Neuronal stem cell (in vitro differentiated cells): ENCODE measurements at regions not wholly inside any gene's neighbourhood (a gene's known extent, or its start where the extent isn't known, plus 50 kb on each side); places are given as distances from the start of the nearest gene placed in this dataset.
"Not testable (repeated sequence)": the region's sequence is repeated elsewhere in the genome, so short reads cannot be mapped to it uniquely, and the experiment has no call there.

Source experiments
- DNase-seq: peaks from one replicate; pipeline ENCODE4 v3.0.0-alpha.2; 2013; ENCODE audit warnings: low spot score
- H2AFZ ChIP-seq: one replicate; pipeline ENCODE4 v1.6.1; 2013; ENCODE audit warnings: mild to moderate bottlenecking, low read length, inconsistent platforms
- H2AK5ac ChIP-seq: 2 replicates; pipeline ENCODE4 v1.6.1; 2013; ENCODE audit warnings: low read depth, mild to moderate bottlenecking, inconsistent platforms, low read length, moderate library complexity, mixed read lengths
- H2BK120ac ChIP-seq: 2 replicates; pipeline ENCODE4 v1.6.1; 2013; ENCODE audit warnings: low read depth, mild to moderate bottlenecking, inconsistent platforms, low read length, moderate library complexity, mixed read lengths
- H2BK12ac ChIP-seq: one replicate; pipeline ENCODE4 v1.6.1; 2013; ENCODE audit warnings: low read length, inconsistent platforms
- H2BK15ac ChIP-seq: 2 replicates; pipeline ENCODE4 v1.6.1; 2013; ENCODE audit warnings: mild to moderate bottlenecking, low read length, inconsistent platforms, mixed read lengths
- H2BK5ac ChIP-seq: one replicate; pipeline ENCODE4 v1.6.1; 2013; ENCODE audit warnings: inconsistent platforms, mild to moderate bottlenecking, low read length, moderate library complexity
- H3K14ac ChIP-seq: one replicate; pipeline ENCODE4 v1.6.1; 2013; ENCODE audit warnings: low read length, inconsistent platforms
- H3K18ac ChIP-seq: 2 replicates; pipeline ENCODE4 v1.6.1; 2013; ENCODE audit warnings: low read length, inconsistent platforms
- H3K23ac ChIP-seq: 2 replicates; pipeline ENCODE4 v1.6.1; 2013; ENCODE audit warnings: low read depth, mild to moderate bottlenecking, mixed read lengths, low read length, inconsistent platforms; ENCODE audit not compliant: poor library complexity
- H3K27ac ChIP-seq: replicated peaks from 3 replicates; pipeline ENCODE4 v1.5.1; 2013; ENCODE audit warnings: low read length, inconsistent platforms
- H3K27me3 ChIP-seq, 3 experiments: 2 replicates each; pipeline ENCODE4 v1.6.1; 2013; ENCODE audit warnings: low read length in 3 of 3, mild to moderate bottlenecking in 2 of 3, inconsistent platforms in 1 of 3, low read depth in 1 of 3, mixed read lengths in 1 of 3, moderate library complexity in 1 of 3; ENCODE audit not compliant: control insufficient read depth in 3 of 3, insufficient read depth in 3 of 3
- H3K36me3 ChIP-seq, 2 donors: replicated peaks in 1 of 2; 2 replicates each; pipeline ENCODE4 v1.6.1; 2013; ENCODE audit warnings: low read length in 2 of 2; ENCODE audit not compliant: control insufficient read depth in 2 of 2, insufficient read depth in 2 of 2
- H3K4ac ChIP-seq: 2 replicates; pipeline ENCODE4 v1.6.1; 2013; ENCODE audit warnings: inconsistent platforms, mild to moderate bottlenecking, low read length, moderate library complexity
- H3K4me1 ChIP-seq, 2 donors: 1 replicate in 1 of 2; 2 replicates in 1 of 2; pipeline ENCODE4 v1.6.1; 2013; ENCODE audit warnings: low read length in 2 of 2, low read depth in 1 of 2; ENCODE audit not compliant: control insufficient read depth in 2 of 2, insufficient read depth in 1 of 2
- H3K4me2 ChIP-seq: one replicate; pipeline ENCODE4 v1.6.1; 2013; ENCODE audit warnings: mild to moderate bottlenecking, low read length, inconsistent platforms; ENCODE audit not compliant: insufficient read depth, poor library complexity, severe bottlenecking
- H3K4me3 ChIP-seq, 2 donors: 2 replicates each; pipeline ENCODE4 v1.5.1; 2013; ENCODE audit warnings: low read length in 2 of 2, mild to moderate bottlenecking in 2 of 2, inconsistent platforms in 1 of 2, moderate library complexity in 1 of 2
- H3K79me1 ChIP-seq: one replicate; pipeline ENCODE4 v1.6.1; 2013; ENCODE audit warnings: low read depth, mild to moderate bottlenecking, inconsistent platforms, low read length, moderate library complexity
- H3K9ac ChIP-seq: one replicate; pipeline ENCODE4 v1.6.1; 2013; ENCODE audit warnings: mild to moderate bottlenecking, low read depth, low read length, inconsistent platforms; ENCODE audit not compliant: poor library complexity
- H3K9me3 ChIP-seq, 2 donors: replicated peaks in 1 of 2; 2 replicates each; pipeline versions ENCODE3 to v1.6.1; 2013; ENCODE audit warnings: low read length in 2 of 2, mild to moderate bottlenecking in 2 of 2, inconsistent platforms in 1 of 2, low read depth in 1 of 2, mixed read lengths in 1 of 2, moderate library complexity in 1 of 2; ENCODE audit not compliant: control insufficient read depth in 2 of 2, insufficient read depth in 1 of 2
- H4K8ac ChIP-seq: one replicate; pipeline ENCODE4 v1.6.1; 2013; ENCODE audit warnings: low read depth, mild to moderate bottlenecking, inconsistent platforms, low read length, moderate library complexity
- H4K91ac ChIP-seq: one replicate; pipeline ENCODE4 v1.6.1; 2013; ENCODE audit warnings: low read length, low read depth, mild to moderate bottlenecking, inconsistent platforms; ENCODE audit not compliant: poor library complexity
- WGBS, 2 donors: extraction: QIAGEN DNeasy Blood & Tissue Kit; methylation state at CpG; one replicate each; pipeline ENCODE4 v1.1.7; 2013; ENCODE audit warnings: missing lambda C conversion rate in 2 of 2, mixed read lengths in 1 of 2; ENCODE audit not compliant: insufficient read length in 2 of 2, insufficient replicate concordance in 1 of 2; ENCODE audit errors: extremely low coverage in 2 of 2; 5-methylcytosine and 5-hydroxymethylcytosine counted together

DNA sequence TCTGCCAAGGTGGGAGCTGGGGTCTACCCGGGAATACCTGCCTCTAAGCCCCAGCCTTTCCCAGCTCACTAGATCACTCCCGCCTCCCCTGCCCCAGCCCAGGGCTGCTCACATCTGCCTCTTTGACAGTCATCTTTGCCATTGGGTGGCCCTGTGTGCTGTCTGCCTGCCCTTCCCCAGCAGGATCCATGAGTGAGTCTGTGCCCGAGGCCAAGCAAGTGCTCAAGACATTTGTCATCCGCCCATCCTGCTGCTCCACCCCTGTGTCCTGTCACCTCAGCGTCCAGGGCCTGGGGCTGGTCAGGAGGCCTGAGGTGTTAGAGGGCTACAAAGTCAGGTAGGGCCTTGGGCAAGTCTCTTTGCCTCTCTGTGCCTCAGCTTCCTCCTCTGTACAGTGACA, 89.4 kb downstream of the LSM3 start:
- Histone ChIP-seq H3K9ac (peak overlapping the region; percentile 30), H2AFZ (no peak overlapping the region), H3K36me3 (no peaks in the 10 kb centered on the region), H4K91ac (no peak overlapping the region), H2BK15ac (no peak overlapping the region), H3K4me2 (no peak overlapping the region), H2AK5ac (peak overlapping the region; percentile 5), H4K8ac (no peak overlapping the region), H3K4me3 (peak overlapping the region in 1 of 2 donors; percentile 7), H3K14ac (no peak overlapping the region), H3K4me1 (peaks cover 0 to 1% of the 10 kb centered on the region in 2 donors), H2BK12ac (peak overlapping the region; percentile 63), H3K23ac (no peak overlapping the region), H2BK120ac (no peak overlapping the region), H3K18ac (peak overlapping the region; percentile 54), H3K27ac (no peak overlapping the region), H3K9me3 (peaks cover 3 to 4% of the 10 kb centered on the region in 2 donors), H3K4ac (no peak overlapping the region), H3K27me3 (peaks cover 0 to 30% (median 0%) of the 10 kb centered on the region in 3 experiments), H2BK5ac (no peak overlapping the region), H3K79me1 (no peaks in the 10 kb centered on the region)
- DNase-seq, result no peak
- no CpG with 5 or more reads among the region's 5 CpGs for WGBS, 2 donors

GRCh38 chr3:14268897-14269296, 90.3 kb downstream of the LSM3 start:
- no peaks in the 10 kb centered on the region for H3K79me1 ChIP-seq
- no peak overlapping the region for H2BK15ac ChIP-seq
- H3K23ac ChIP-seq, result no peak overlapping the region
- H3K14ac ChIP-seq, result no peak overlapping the region
- H2AK5ac ChIP-seq, result no peak overlapping the region
- no peak overlapping the region for H4K91ac ChIP-seq
- H3K18ac ChIP-seq, result no peak overlapping the region
- H3K27ac ChIP-seq, result no peak overlapping the region
- H2BK12ac ChIP-seq, result no peak overlapping the region
- peaks cover 0 to 30% (median 0%) of the 10 kb centered on the region in 3 experiments for H3K27me3 ChIP-seq
- no peak overlapping the region for H3K4me2 ChIP-seq
- peaks cover 3 to 4% of the 10 kb centered on the region in 2 donors for H3K9me3 ChIP-seq
- WGBS, 2 donors, result no CpG with 5 or more reads among the region's 1 CpG
- no peak overlapping the region for H3K4ac ChIP-seq
- DNase-seq, result no peak
- H2AFZ ChIP-seq, result no peak overlapping the region
- no peaks in the 10 kb centered on the region for H3K36me3 ChIP-seq
- H2BK120ac ChIP-seq, result no peak overlapping the region
- H2BK5ac ChIP-seq, result no peak overlapping the region
- no peak overlapping the region for H4K8ac ChIP-seq
- no peak overlapping the region for H3K9ac ChIP-seq
- no peak overlapping the region for H3K4me3 ChIP-seq
- peaks cover under 1 to 3% of the 10 kb centered on the region in 2 donors for H3K4me1 ChIP-seq

- H3K23ac ChIP-seq, H3K9ac ChIP-seq, H3K4me3 ChIP-seq, H3K36me3 ChIP-seq, H2AFZ ChIP-seq, H3K4ac ChIP-seq, H3K9me3 ChIP-seq, H2BK12ac ChIP-seq, H4K91ac ChIP-seq, H2BK120ac ChIP-seq, H2BK5ac ChIP-seq, H3K4me1 ChIP-seq, H2AK5ac ChIP-seq, H3K79me1 ChIP-seq, DNase-seq, H3K27ac ChIP-seq, H3K4me2 ChIP-seq, H4K8ac ChIP-seq: not testable (repeated sequence)
- no CpG with 5 or more reads among the region's 15 CpGs for WGBS, 2 donors
- H3K27me3 ChIP-seq, result peaks cover 0 to 26% (median 0%) of the 10 kb centered on the region in 3 experiments
- H3K18ac ChIP-seq, result peak overlapping the region; percentile 15
- peak overlapping the region; percentile 17 for H2BK15ac ChIP-seq
- peak overlapping the region; percentile 4 for H3K14ac ChIP-seq
These were observed 93.7 kb downstream of the LSM3 start for GRCh38 chr3:14272041-14272958.

DNA sequence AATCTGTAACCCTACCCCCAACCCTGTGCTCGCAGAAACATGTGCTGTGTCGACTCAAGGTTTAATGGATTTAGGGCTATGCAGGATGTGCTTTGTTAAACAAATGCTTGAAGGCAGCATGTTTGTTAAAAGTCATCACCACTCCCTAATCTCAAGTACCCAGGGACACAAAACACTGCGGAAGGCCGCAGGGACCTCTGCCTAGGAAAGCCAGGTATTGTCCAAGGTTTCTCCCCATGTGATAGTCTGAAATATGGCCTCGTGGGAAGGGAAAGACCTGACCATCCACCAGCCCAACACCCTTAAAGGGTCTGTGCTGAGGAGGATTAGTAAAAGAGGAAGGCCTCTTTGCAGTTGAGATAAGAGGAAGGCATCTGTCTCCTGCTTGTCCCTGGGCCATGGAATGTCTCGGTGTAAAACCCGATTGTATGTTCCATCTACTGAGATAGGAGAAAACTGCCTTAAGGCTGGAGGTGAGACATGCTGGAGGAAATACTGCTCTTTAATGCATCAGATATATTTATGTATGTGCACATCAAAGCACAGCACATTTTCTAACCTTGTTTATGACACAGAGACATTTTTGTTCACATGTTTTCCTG, 94.4 kb downstream of the LSM3 start:
- H2BK15ac ChIP-seq, result not testable (repeated sequence)

More for the DNA sequence above, 94.4 kb downstream of the LSM3 start:
- H3K27ac ChIP-seq, H3K14ac ChIP-seq, H3K18ac ChIP-seq, H2BK12ac ChIP-seq, DNase-seq, H2BK120ac ChIP-seq, H3K36me3 ChIP-seq, H3K4me1 ChIP-seq, H4K91ac ChIP-seq, H3K79me1 ChIP-seq, H3K23ac ChIP-seq, H2BK5ac ChIP-seq, H4K8ac ChIP-seq, H3K9ac ChIP-seq, H3K9me3 ChIP-seq, H3K4ac ChIP-seq, H2AFZ ChIP-seq, H3K4me3 ChIP-seq, H2AK5ac ChIP-seq, H3K4me2 ChIP-seq: not testable (repeated sequence)
- no CpG with 5 or more reads among the region's 7 CpGs for WGBS, 2 donors
- H3K27me3 ChIP-seq, result peaks cover 0 to 23% (median 0%) of the 10 kb centered on the region in 3 experiments
